ENCODE measurements at regions not wholly inside any gene's neighbourhood (a gene's known extent, or its start where the extent isn't known, plus 50 kb on each side); places are given as distances from the start of the nearest gene placed in this dataset.

- Histone ChIP-seq H3K4me2 (ENCODE audit: low read depth, low read length, poor library complexity, severe bottlenecking) (no peak overlapping the region), H3K9me2 (replicated peaks; ENCODE audit: insufficient read depth, low read length) (no peaks in the 10 kb centered on the region), H3K9me3 (ENCODE audit: insufficient read depth, low read length) (no peaks in the 10 kb centered on the region), H3K27ac (ENCODE audit: low read depth, low read length) (no peak overlapping the region), H3K4me3 (ENCODE audit: insufficient read depth, low read length, poor library complexity, severe bottlenecking) (no peak overlapping the region), H3F3A (ENCODE audit: insufficient read depth) (no peaks in the 10 kb centered on the region), H4K20me1 (ENCODE audit: low read depth, low read length) (no peaks in the 10 kb centered on the region), H3K9ac (ENCODE audit: low read length) (no peak overlapping the region), H2AFZ (ENCODE audit: low read depth, low read length, severe bottlenecking) (no peak overlapping the region), H3K27me3 (ENCODE audit: low read length) (no peaks in the 10 kb centered on the region), H3K79me2 (ENCODE audit: insufficient read depth, low read length) (no peaks in the 10 kb centered on the region), H3K36me3 (ENCODE audit: low read length) (no peaks in the 10 kb centered on the region)
- no peak for TF ChIP-seq CTCF (IDR thresholded peaks at IDR 0.05; ENCODE audit: insufficient read depth, low read length, poor library complexity, severe bottlenecking)
- no peak for TF ChIP-seq EZH2phosphoT487 (conservative IDR thresholded peaks at IDR 0.05; ENCODE audit: low read length)
Measured at GRCh38 chr3:98961161-98962155, 60.0 kb upstream of the DCBLD2 start.

GRCh38 chr3:98957681-98958080 is 56.2 kb upstream of the DCBLD2 start:
- Histone ChIP-seq H3K27me3 (ENCODE audit: low read length) (no peaks in the 10 kb centered on the region), H3K9me2 (replicated peaks; ENCODE audit: insufficient read depth, low read length) (no peaks in the 10 kb centered on the region), H2AFZ (ENCODE audit: low read depth, low read length, severe bottlenecking) (no peak overlapping the region), H3K36me3 (ENCODE audit: low read length) (no peaks in the 10 kb centered on the region), H3K4me3 (ENCODE audit: insufficient read depth, low read length, poor library complexity, severe bottlenecking) (no peak overlapping the region), H3F3A (ENCODE audit: insufficient read depth) (no peaks in the 10 kb centered on the region), H4K20me1 (ENCODE audit: low read depth, low read length) (no peaks in the 10 kb centered on the region), H3K4me2 (ENCODE audit: low read depth, low read length, poor library complexity, severe bottlenecking) (no peak overlapping the region), H3K9me3 (ENCODE audit: insufficient read depth, low read length) (no peaks in the 10 kb centered on the region), H3K27ac (ENCODE audit: low read depth, low read length) (no peak overlapping the region), H3K79me2 (ENCODE audit: insufficient read depth, low read length) (no peaks in the 10 kb centered on the region), H3K9ac (ENCODE audit: low read length) (no peak overlapping the region)
- TF ChIP-seq EZH2phosphoT487 (conservative IDR thresholded peaks at IDR 0.05; ENCODE audit: low read length) (no peak), CTCF (IDR thresholded peaks at IDR 0.05; ENCODE audit: insufficient read depth, low read length, poor library complexity, severe bottlenecking) (no peak)

GRCh38 chr3:98956008-98956407 is 54.5 kb upstream of the DCBLD2 start:
- H3K36me3 ChIP-seq (ENCODE audit: low read length) = no peaks in the 10 kb centered on the region
- H2AFZ ChIP-seq (ENCODE audit: low read depth, low read length, severe bottlenecking) = no peak overlapping the region
- no peaks in the 10 kb centered on the region for H4K20me1 ChIP-seq (ENCODE audit: low read depth, low read length)
- H3K79me2 ChIP-seq (ENCODE audit: insufficient read depth, low read length) = no peaks in the 10 kb centered on the region
- no peak overlapping the region for H3K27ac ChIP-seq (ENCODE audit: low read depth, low read length)
- TF ChIP-seq CTCF (IDR thresholded peaks at IDR 0.05; ENCODE audit: insufficient read depth, low read length, poor library complexity, severe bottlenecking) (no peak), EZH2phosphoT487 (conservative IDR thresholded peaks at IDR 0.05; ENCODE audit: low read length) (no peak)
- no peak overlapping the region for H3K4me3 ChIP-seq (ENCODE audit: insufficient read depth, low read length, poor library complexity, severe bottlenecking)
- no peaks in the 10 kb centered on the region for H3K27me3 ChIP-seq (ENCODE audit: low read length)
- no peaks in the 10 kb centered on the region for H3F3A ChIP-seq (ENCODE audit: insufficient read depth)
- H3K9me2 ChIP-seq (replicated peaks; ENCODE audit: insufficient read depth, low read length) = no peaks in the 10 kb centered on the region
- H3K9ac ChIP-seq (ENCODE audit: low read length) = no peak overlapping the region
- H3K4me2 ChIP-seq (ENCODE audit: low read depth, low read length, poor library complexity, severe bottlenecking) = no peak overlapping the region
- H3K9me3 ChIP-seq (ENCODE audit: insufficient read depth, low read length) = no peaks in the 10 kb centered on the region

Data from SU-DHL-6 (cell line).